HAP-1 (cell line): ENCODE measurements at regions not wholly inside any gene's neighbourhood (a gene's known extent, or its start where the extent isn't known, plus 50 kb on each side); places are given as distances from the start of the nearest gene placed in this dataset.

ENCODE experiments used
- DNase-seq, 2 experiments: peaks; one replicate each; pipeline ENCODE4 v3.0.0-alpha.2; 2016 to 2020; ENCODE audit warnings: low spot score in 2 of 2
- H3K27me3 ChIP-seq: fragments of 250-450 bp; sonication (Bioruptor Pico); 2 replicates; pipeline ENCODE4 v1.5.1; 2020; ENCODE audit warnings: low read depth, mild to moderate bottlenecking, moderate library complexity
- H3K36me3 ChIP-seq: fragments of 250-450 bp; sonication (Bioruptor Pico); replicated peaks from 2 replicates; pipeline ENCODE4 v1.5.1; 2020; ENCODE audit warnings: mild to moderate bottlenecking
- H3K4me1 ChIP-seq: fragments of 250-450 bp; sonication (Bioruptor Pico); 2 replicates; pipeline ENCODE4 v1.5.1; 2020; ENCODE audit warnings: mild to moderate bottlenecking
- H3K4me3 ChIP-seq: fragments of 250-450 bp; sonication (Bioruptor Pico); 2 replicates; pipeline ENCODE4 v1.5.1; 2020; ENCODE audit warnings: mild to moderate bottlenecking, moderate library complexity
- H3K9me3 ChIP-seq: fragments of 250-450 bp; sonication (Bioruptor Pico); 2 replicates; pipeline ENCODE4 v1.5.1; 2020; ENCODE audit warnings: mild to moderate bottlenecking, moderate library complexity
- in situ Hi-C: fragments of 300-500 bp; cut with MboI; formaldehyde crosslinking; loops from 3 replicates; pipeline ENCODE4 v1.14.3; 2020; ENCODE audit warnings: low sequenced_read_pairs, inconsistent platforms, mixed read lengths

GRCh38 chr18:76568731-76569130 lies 73.7 kb upstream of the ZNF516 start:
- in situ Hi-C loops = no loop called here
- Histone ChIP-seq H3K27me3 (no peaks in the 10 kb centered on the region), H3K4me1 (peaks cover 13% of the 10 kb centered on the region), H3K4me3 (no peak overlapping the region), H3K36me3 (no peaks in the 10 kb centered on the region), H3K9me3 (no peaks in the 10 kb centered on the region)
- DNase-seq = no peak

GRCh38 chr18:76567835-76568445 lies 72.9 kb upstream of the ZNF516 start:
- Histone ChIP-seq H3K9me3 (no peaks in the 10 kb centered on the region), H3K36me3 (no peaks in the 10 kb centered on the region), H3K4me1 (peaks cover 13% of the 10 kb centered on the region), H3K4me3 (no peak overlapping the region), H3K27me3 (no peaks in the 10 kb centered on the region)
- no peak for DNase-seq
- in situ Hi-C loops = no loop called here

- H3K9me3 ChIP-seq = no peaks in the 10 kb centered on the region
- in situ Hi-C loops = no loop called here
- no peaks in the 10 kb centered on the region for H3K27me3 ChIP-seq
- no peak for DNase-seq
- H3K36me3 ChIP-seq = no peaks in the 10 kb centered on the region
- no peak overlapping the region for H3K4me3 ChIP-seq
- peaks cover 13% of the 10 kb centered on the region for H3K4me1 ChIP-seq
Observed at GRCh38 chr18:76566987-76567386, 71.9 kb upstream of the ZNF516 start.

- Histone ChIP-seq H3K27me3 (no peaks in the 10 kb centered on the region), H3K36me3 (no peaks in the 10 kb centered on the region), H3K4me1 (peaks cover 13% of the 10 kb centered on the region), H3K4me3 (peak overlapping the region; percentile 6), H3K9me3 (no peaks in the 10 kb centered on the region)
- in situ Hi-C loops = no loop called here
- peak; percentile 83 to 92 for DNase-seq
Observed at GRCh38 chr18:76565238-76566173, 70.5 kb upstream of the ZNF516 start.

GRCh38 chr18:76564655-76565237 lies 69.7 kb upstream of the ZNF516 start:
- no peak for DNase-seq
- Histone ChIP-seq H3K4me1 (peaks cover 13% of the 10 kb centered on the region), H3K9me3 (no peaks in the 10 kb centered on the region), H3K4me3 (no peak overlapping the region), H3K27me3 (no peaks in the 10 kb centered on the region), H3K36me3 (no peaks in the 10 kb centered on the region)
- in situ Hi-C loops = no loop called here

GRCh38 chr18:76564117-76564516 lies 69.1 kb upstream of the ZNF516 start:
- DNase-seq = no peak
- Histone ChIP-seq H3K36me3 (no peaks in the 10 kb centered on the region), H3K27me3 (no peaks in the 10 kb centered on the region), H3K9me3 (no peaks in the 10 kb centered on the region), H3K4me3 (no peak overlapping the region), H3K4me1 (peaks cover 13% of the 10 kb centered on the region)
- in situ Hi-C loops = no loop called here

- H3K9me3 ChIP-seq = no peaks in the 10 kb centered on the region
- no peaks in the 10 kb centered on the region for H3K36me3 ChIP-seq
- no peak for DNase-seq
- H3K27me3 ChIP-seq = no peaks in the 10 kb centered on the region
- no peak overlapping the region for H3K4me3 ChIP-seq
- H3K4me1 ChIP-seq = peaks cover 13% of the 10 kb centered on the region
- in situ Hi-C loops = no loop called here
Observed at GRCh38 chr18:76562286-76563122, 67.5 kb upstream of the ZNF516 start.

GRCh38 chr18:76558881-76559667 lies 64.0 kb upstream of the ZNF516 start:
- Histone ChIP-seq H3K4me1 (peaks cover 5% of the 10 kb centered on the region), H3K36me3 (no peaks in the 10 kb centered on the region), H3K9me3 (no peaks in the 10 kb centered on the region), H3K27me3 (no peaks in the 10 kb centered on the region), H3K4me3 (no peak overlapping the region)
- no peak for DNase-seq
- in situ Hi-C loops = no loop called here

GRCh38 chr18:76557026-76557575 lies 62.1 kb upstream of the ZNF516 start:
- Histone ChIP-seq H3K4me3 (no peak overlapping the region), H3K36me3 (no peaks in the 10 kb centered on the region), H3K9me3 (no peaks in the 10 kb centered on the region), H3K4me1 (peaks cover 7% of the 10 kb centered on the region), H3K27me3 (no peaks in the 10 kb centered on the region)
- in situ Hi-C loops = no loop called here
- no peak for DNase-seq

GRCh38 chr18:76554547-76555222 lies 59.6 kb upstream of the ZNF516 start:
- H3K4me3 ChIP-seq = no peak overlapping the region
- H3K4me1 ChIP-seq = peaks cover 7% of the 10 kb centered on the region
- in situ Hi-C loops = no loop called here
- no peak for DNase-seq
- H3K9me3 ChIP-seq = no peaks in the 10 kb centered on the region
- H3K27me3 ChIP-seq = no peaks in the 10 kb centered on the region
- no peaks in the 10 kb centered on the region for H3K36me3 ChIP-seq

GRCh38 chr18:76553715-76554546 lies 58.9 kb upstream of the ZNF516 start:
- Histone ChIP-seq H3K36me3 (no peaks in the 10 kb centered on the region), H3K4me3 (no peak overlapping the region), H3K4me1 (peaks cover 7% of the 10 kb centered on the region), H3K27me3 (no peaks in the 10 kb centered on the region), H3K9me3 (no peaks in the 10 kb centered on the region)
- in situ Hi-C loops = no loop called here
- DNase-seq = peak in 1 of 2 experiments; percentile 12

- Histone ChIP-seq H3K4me3 (no peak overlapping the region), H3K9me3 (no peaks in the 10 kb centered on the region), H3K4me1 (no peaks in the 10 kb centered on the region), H3K27me3 (no peaks in the 10 kb centered on the region), H3K36me3 (no peaks in the 10 kb centered on the region)
- DNase-seq = no peak
- in situ Hi-C loops = no loop called here
Observed at GRCh38 chr18:76548541-76548940, 53.5 kb upstream of the ZNF516 start.
